ENCODE measurements at regions not wholly inside any gene's neighbourhood (a gene's known extent, or its start where the extent isn't known, plus 50 kb on each side); places are given as distances from the start of the nearest gene placed in this dataset.

DNA sequence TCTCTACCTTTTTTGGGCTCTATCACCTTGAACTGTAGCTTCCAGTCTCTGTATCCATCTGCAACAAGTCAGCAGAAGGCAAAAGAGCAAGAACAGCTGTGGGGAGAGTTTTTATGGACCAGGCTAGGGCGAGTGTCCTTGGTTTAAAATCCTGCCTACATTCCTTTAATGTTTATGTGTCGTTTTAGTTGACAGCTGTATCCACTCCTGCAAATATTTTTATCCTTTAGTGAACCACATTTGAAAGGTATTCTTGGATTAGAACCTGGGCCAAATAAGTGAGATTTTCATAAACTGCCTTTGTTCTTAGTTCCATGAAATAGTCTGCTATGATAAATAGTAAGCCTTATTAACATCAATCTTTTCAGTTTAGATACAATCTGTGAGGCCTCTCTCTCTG is 712.2 kb downstream of the ETS1 start:
- Histone ChIP-seq H3K9me3 (no peaks in the 10 kb centered on the region), H3K4me3 (no peak overlapping the region), H3K36me3 (no peaks in the 10 kb centered on the region), H3K27me3 (no peaks in the 10 kb centered on the region)
- DNase-seq = no peak

DNA sequence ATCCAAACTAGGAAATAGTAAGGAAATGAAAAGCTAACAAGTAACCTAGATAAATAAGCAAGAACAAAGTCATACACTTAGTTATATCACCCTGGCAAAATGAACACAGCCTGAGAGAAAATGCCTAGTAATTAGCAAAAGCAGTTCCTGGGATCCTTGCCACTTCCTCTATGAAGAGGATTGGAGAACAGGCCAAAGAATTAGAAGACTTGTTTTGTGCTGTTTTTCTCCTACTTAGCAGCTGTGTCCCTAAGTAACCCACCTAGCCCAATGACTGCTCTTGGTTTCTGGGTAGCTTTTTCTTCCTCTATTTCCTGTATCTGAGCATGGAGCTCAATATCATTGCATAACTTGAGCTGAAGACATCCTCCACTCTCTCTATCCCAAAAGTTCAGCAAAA is 713.9 kb downstream of the ETS1 start:
- no peaks in the 10 kb centered on the region for H3K9me3 ChIP-seq
- no peaks in the 10 kb centered on the region for H3K36me3 ChIP-seq
- H3K4me3 ChIP-seq = no peak overlapping the region
- H3K27me3 ChIP-seq = no peaks in the 10 kb centered on the region
- DNase-seq = no peak

DNA sequence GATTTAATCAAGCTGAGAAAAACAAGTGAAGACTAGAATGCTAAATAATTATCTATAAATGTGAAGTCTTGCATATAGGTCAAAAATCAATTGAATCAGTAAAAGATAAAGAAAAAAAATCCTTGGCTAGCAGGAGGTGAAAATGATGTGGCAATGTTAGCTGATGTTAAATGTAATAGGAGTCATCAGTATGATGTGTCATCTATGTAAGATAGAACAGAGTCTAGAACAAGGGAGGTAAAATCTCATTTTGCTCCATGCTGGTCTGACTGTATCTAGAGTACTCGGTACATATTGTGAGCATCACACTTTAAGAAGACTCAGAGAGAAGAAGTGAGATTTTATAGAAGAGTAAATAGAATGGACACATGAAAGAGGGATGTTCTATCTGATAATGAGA is 721.2 kb downstream of the ETS1 start:
- DNase-seq = no peak
- Histone ChIP-seq H3K27me3 (no peaks in the 10 kb centered on the region), H3K36me3 (no peaks in the 10 kb centered on the region), H3K9me3 (no peaks in the 10 kb centered on the region), H3K4me3 (no peak overlapping the region)

DNA sequence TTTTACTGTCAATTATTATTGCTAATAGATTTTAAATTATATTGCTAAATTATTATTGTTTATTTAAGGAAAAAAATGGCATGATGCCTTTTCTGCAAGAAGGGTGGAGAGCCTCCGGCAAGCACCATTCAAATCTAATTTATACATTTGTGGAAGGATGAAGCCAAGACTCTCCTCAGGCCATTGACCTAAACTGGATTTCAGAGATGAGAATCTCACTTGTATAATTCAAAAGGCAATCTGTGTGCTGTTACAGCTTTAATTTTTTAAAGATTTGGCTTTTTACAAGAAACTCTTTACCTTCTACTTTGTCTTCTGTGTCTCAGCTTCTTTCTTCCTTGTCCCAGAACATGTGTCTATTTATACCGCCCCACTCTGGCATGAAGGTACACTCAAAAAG is 722.5 kb downstream of the ETS1 start:
- Histone ChIP-seq H3K36me3 (no peaks in the 10 kb centered on the region), H3K27me3 (no peaks in the 10 kb centered on the region), H3K4me3 (no peak overlapping the region), H3K9me3 (no peaks in the 10 kb centered on the region)
- DNase-seq = no peak

DNA sequence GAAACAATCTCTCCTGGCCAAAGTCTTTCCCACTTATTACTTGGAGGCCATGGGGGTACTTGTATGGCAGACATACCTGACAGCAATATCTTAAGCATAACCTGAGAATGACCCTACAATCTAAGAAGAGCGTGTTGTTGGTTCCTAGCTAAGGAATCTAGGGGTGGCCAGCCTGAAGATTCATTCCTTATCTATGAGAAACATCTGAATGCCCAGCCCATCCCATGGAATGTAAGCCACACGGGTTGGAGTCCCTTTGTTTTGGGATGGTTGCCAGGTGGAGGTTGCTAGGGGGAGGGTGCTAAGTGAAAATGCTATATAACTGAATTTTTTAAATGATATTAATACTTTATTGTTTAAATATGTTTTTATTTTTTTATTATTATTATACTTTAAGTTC is 725.0 kb downstream of the ETS1 start:
- Histone ChIP-seq H3K27me3 (no peaks in the 10 kb centered on the region), H3K9me3 (no peaks in the 10 kb centered on the region), H3K36me3 (no peaks in the 10 kb centered on the region), H3K4me3 (no peak overlapping the region)
- no peak for DNase-seq

DNA sequence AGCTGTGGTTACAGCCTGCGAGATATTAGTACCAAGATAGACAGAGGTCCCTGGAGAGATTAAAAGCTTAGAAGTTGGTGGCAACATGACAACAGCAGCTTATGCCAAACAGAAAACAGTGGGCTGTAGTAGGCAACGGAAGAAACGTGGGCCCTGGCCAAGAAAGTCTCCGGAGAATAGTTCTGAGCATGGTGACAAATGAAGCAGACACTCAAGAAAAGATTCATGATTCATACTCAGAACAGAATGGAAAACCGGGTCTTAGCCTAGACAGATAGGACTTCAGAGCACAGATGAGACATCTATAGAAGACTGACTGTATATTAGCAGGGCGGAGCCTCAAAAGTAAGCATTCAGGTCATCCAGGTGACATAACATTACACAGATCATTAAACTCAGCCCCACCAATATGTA is 727.4 kb downstream of the ETS1 start:
- Histone ChIP-seq H3K9me3 (no peaks in the 10 kb centered on the region), H3K27me3 (no peaks in the 10 kb centered on the region), H3K36me3 (no peaks in the 10 kb centered on the region), H3K4me3 (no peak overlapping the region)
- DNase-seq = no peak

DNA sequence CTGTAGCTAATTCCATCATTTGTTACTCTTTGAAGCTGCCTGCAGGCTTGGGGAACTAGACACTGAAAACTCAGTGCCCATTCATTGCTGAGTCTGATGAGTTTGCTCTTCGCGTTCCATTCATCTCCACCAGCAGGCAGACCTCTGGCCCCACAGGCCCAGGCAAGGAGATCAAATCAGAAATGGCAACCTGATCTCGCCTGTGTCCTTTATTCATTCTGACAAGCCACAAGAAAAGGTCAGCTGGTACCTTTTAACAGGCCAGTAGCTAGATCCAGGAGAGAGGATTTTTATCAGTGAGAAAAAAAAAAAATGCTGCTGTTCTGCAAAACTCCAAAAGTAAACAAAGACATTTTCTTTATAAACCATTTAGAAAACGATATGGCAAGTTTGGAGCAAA is 742.5 kb downstream of the ETS1 start:
- no peaks in the 10 kb centered on the region for H3K9me3 ChIP-seq
- no peak for DNase-seq
- no peaks in the 10 kb centered on the region for H3K27me3 ChIP-seq
- no peak overlapping the region for H3K4me3 ChIP-seq
- no peaks in the 10 kb centered on the region for H3K36me3 ChIP-seq

DNA sequence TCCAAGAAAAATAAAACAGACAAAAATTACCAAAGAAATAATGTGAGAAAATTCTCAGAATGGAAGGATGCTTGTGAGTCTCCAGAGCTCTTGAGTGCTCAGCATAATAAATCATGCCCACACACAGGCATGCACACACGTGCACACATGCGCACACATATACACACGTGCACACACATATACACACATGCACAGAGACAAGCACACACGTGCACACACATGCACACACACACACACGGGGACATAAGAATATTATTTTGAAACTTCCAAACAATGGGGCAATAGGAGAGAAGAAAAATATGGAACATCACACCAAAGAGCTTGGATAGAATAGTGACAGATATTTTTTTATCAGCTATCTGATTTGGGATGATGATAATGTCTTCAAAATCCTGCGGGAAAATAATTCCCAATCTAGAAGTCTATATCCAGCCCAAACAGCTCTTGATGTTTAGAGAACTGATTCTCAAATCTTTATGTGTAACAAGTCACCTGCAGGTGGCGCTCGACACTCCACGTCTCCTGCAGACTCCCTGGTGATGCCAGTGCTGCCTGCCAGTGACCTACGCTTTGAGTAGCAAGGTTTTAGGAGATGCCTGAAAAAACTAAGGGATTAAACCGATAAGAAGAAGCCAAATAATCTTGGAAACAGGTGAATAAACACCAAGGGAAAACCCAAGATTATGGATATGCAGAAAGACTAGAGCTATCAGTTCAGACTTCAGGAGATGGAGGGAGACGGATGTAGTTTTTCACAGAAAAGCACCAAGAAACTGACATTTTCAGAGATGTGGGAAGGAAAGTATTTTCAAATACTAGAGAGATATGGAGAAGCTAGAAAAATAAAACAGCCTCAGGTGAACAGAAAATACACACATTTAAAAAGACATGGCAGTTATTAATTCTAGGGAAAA is 743.6 kb downstream of the ETS1 start:
- no peak overlapping the region for H3K4me3 ChIP-seq
- no peaks in the 10 kb centered on the region for H3K9me3 ChIP-seq
- peak; percentile 71 for DNase-seq
- H3K36me3 ChIP-seq = no peaks in the 10 kb centered on the region
- no peaks in the 10 kb centered on the region for H3K27me3 ChIP-seq

DNA sequence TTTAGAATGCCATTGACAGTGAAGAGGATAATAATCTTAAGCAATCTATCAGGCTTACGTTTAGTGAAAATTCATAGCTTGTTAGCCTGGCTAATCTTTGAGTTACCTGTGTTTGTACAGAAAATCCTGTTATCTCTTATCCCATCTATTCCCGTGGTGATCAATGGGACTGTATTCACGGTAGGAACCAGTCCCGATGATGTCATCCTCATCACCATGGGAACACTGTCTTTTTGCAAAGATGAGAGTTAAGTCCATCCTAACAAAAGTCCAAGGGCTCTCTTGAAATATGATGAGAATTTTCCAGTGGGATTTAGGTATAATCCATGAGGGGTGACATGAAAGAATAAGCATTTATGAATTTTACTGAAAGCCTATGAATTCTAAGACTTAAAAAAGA is 762.2 kb downstream of the ETS1 start:
- Histone ChIP-seq H3K27me3 (no peaks in the 10 kb centered on the region), H3K9me3 (no peaks in the 10 kb centered on the region), H3K36me3 (no peaks in the 10 kb centered on the region), H3K4me3 (no peak overlapping the region)
- DNase-seq = no peak

DNA sequence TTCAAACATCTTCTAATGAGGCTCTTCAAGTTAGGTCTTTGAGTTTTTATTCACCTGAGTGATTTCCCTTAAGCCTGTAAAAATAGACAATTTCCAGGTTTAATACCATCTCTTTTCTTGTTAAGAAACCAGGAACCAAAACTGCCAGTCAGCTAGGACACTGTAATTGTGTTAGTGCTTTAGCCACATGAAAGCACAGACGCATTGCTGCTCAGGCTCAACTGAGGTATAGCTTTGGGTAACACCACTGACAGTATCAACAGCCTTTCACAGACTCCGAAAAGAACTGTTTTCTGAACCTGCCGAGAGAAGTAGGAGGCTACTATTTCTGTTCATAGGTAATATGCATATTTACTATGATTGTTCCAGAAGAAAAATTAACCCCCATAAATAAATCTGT is 768.7 kb downstream of the ETS1 start:
- Histone ChIP-seq H3K36me3 (no peaks in the 10 kb centered on the region), H3K9me3 (no peaks in the 10 kb centered on the region), H3K27me3 (no peaks in the 10 kb centered on the region), H3K4me3 (no peak overlapping the region)
- no peak for DNase-seq

DNA sequence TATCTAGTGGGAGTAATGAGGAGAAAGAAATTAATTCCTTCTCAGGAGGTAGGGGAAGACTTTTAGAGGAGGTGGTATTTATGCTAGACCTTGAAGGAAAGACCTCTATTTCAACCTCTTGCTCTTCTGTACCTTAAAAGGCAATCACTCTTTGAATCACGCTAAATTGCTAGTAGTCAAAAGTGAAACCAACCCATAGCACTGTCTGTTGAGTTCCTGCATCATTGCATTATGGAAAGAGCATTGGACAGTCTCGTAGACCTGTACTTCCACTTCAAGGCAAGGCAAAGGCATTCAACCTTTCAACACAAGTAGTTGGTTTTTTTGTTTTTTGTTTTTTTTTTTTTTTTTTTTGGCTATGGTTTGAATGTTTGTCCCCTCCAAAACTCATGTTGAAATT is 770.4 kb downstream of the ETS1 start:
- DNase-seq = no peak

DNA sequence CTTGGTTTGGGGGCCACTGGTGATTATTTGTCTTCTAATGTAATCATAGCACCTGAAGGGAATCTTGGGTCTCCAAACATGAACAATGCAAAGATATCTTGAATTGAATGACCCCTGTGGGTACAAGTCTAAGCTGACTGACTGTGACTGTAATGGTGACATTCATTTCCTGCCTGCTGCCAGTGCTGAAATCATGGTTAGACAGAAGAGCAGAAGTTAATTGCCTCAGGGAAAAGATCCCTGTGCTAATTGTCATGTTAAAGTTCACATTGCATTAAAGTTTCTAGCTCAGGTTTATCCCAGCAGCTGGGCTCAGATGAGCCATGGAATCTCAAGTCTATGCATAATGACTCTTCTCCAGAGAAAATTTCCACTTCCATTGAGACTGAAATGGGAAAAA is 772.0 kb downstream of the ETS1 start:
- no peaks in the 10 kb centered on the region for H3K36me3 ChIP-seq
- DNase-seq = no peak
- no peak overlapping the region for H3K4me3 ChIP-seq
- H3K27me3 ChIP-seq = no peaks in the 10 kb centered on the region; the same call in 1 of the 2 replicates
- no peaks in the 10 kb centered on the region for H3K9me3 ChIP-seq

More for the DNA sequence above, 770.4 kb downstream of the ETS1 start:
- Histone ChIP-seq H3K4me3 (no peak overlapping the region), H3K27me3 (no peaks in the 10 kb centered on the region), H3K36me3 (no peaks in the 10 kb centered on the region), H3K9me3 (no peaks in the 10 kb centered on the region)

DNA sequence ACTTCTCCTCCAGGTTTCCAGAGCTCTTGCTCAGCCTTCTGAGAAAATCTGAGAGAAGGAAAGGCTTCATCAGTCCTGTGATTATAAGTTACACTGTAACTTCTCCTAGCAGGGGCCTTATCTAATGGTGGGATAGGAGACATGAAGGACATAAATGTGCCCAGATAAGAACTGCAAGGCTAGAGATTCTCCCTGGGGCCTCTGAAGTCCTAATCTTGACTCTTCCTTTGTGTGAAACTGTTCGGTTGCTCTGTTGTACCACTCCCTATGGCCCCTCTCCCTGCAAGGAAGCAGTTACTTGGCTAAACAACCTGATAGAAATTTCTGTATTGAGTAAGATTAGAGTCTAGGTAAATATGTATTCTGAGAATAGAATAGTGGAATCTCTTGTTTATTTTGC is 780.9 kb downstream of the ETS1 start:
- Histone ChIP-seq H3K27me3 (no peaks in the 10 kb centered on the region), H3K9me3 (no peaks in the 10 kb centered on the region), H3K4me3 (no peak overlapping the region), H3K36me3 (no peaks in the 10 kb centered on the region)
- DNase-seq = no peak

DNA sequence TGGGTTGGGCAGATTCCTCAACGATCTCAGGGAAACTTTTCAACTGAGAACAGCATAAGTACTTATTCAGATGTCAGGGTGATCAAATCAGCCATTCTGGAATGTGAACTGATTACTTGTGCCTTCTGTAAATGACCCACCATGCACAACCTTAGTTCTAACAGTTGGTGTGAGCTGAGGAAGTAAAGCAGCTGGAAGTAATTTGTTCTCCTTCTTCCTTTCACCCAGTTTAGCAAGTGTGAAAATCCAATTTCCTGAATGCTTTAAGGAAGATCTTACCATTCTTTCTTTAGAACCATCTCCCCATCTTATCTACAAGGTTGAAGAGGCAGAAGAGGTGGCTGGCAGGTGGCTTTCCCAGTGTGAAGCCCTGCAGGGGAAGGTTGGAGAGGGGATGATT is 781.6 kb downstream of the ETS1 start:
- DNase-seq = no peak
- H3K36me3 ChIP-seq = no peaks in the 10 kb centered on the region
- H3K9me3 ChIP-seq = no peaks in the 10 kb centered on the region
- no peaks in the 10 kb centered on the region for H3K27me3 ChIP-seq
- no peak overlapping the region for H3K4me3 ChIP-seq

DNA sequence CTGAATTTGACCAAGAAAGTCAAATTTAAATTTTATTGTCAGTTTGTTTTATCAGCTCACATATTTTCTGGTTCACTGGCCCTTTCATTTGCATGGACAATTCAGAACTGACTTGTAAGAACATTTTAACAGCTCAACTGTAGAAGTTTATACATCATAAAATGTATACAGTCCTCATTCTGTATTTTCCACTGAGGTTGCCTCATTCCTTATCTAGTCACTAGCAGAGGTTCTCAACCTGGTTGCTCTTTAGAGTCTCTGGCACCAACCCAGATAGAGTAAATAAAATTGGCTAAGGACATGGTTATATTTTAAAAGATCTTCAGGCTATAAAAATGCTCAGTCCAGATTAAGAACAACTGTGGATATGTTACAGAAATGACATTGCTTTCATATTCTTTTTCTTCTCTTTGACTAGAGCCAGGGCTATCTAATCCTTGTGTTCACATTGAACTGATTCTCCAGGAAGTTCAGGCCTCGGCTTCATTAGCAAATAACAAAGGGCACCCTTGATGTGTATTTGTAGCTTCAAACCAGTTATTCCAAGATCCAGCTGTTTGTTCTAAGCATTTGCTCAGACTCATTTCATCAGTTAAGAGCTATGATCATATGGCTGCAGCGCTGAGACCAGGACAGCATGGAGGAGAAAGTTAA is 782.5 kb downstream of the ETS1 start:
- Histone ChIP-seq H3K4me3 (no peak overlapping the region), H3K9me3 (no peaks in the 10 kb centered on the region), H3K36me3 (no peaks in the 10 kb centered on the region), H3K27me3 (no peaks in the 10 kb centered on the region)
- DNase-seq = no peak

DNA sequence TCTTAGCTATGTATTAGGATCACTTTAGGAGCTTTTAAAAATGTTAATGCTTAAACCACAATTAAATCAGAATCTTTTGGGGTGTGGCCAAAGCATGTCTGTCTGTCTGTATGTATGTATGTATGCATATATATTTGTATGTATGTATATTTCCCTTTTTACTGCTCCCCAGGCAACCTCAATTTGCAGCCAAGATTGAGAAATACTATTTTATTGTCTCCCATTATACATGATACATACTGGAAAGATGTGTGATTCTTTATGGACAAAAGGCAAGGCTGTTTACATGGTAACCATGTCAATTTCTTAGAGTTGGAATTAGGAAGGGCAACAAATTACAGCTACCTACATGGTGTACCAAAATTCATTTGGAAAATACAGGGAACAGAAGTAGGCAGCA is 783.6 kb downstream of the ETS1 start:
- Histone ChIP-seq H3K4me3 (no peak overlapping the region), H3K9me3 (no peaks in the 10 kb centered on the region), H3K27me3 (no peaks in the 10 kb centered on the region), H3K36me3 (no peaks in the 10 kb centered on the region)
- DNase-seq = no peak

DNA sequence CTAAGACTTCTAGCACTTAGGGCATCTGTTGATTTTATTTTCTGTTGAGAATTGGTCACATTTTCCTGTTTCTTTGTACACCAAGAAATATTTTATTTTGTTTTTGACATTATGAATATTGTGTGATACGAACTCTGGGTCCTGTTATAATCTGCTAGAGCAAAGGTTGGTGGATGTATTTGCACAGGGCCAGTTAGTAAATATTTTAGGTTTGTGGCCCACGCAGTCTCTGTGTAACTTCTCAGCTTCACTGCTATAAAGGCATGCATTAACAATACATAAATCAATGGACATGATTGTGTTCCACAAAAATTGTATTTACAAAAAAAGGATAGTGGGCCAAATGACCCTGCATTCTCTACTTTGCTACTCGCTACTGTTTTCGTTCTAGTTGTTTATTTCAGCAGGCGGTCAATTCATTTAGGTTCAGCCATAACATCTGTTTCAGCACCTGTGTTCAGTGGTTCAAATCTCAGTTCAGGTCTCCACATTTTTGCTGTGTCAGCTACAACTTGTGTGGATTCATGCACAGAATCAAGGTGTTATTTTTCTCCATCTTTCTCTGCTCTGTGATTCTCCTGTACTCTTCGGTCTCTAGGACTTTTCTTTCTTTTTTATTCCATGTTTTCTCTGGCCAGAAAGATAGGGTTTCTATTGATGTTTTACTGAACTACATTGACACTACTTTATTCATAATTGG is 786.2 kb downstream of the ETS1 start:
- Histone ChIP-seq H3K9me3 (no peaks in the 10 kb centered on the region), H3K36me3 (no peaks in the 10 kb centered on the region), H3K27me3 (no peaks in the 10 kb centered on the region), H3K4me3 (no peak overlapping the region)
- DNase-seq = no peak

All from MG63 (cell line).